Calu3 (cell line): ENCODE measurements at regions not wholly inside any gene's neighbourhood (a gene's known extent, or its start where the extent isn't known, plus 50 kb on each side); places are given as distances from the start of the nearest gene placed in this dataset.
"Not testable (repeated sequence)": the region's sequence is repeated elsewhere in the genome, so short reads cannot be mapped to it uniquely, and the experiment has no call there.

Experiments used
- BruUV-seq: library from RNA; stranded (reverse); fragments of 400-500 nt; replicated peaks from 2 replicates; lab custom pipeline; 2021; lab: Mats Ljungman, UMichigan
- CTCF ChIA-PET: fragments of 300-600 bp; sonication (Branson Sonifier 250); formaldehyde crosslinking; loops from one replicate; lab custom pipeline; 2022; ENCODE audit warnings: antibody characterized with exemption; lab: Charles Lee
- DNase-seq: peaks from one replicate; pipeline ENCODE4 v3.0.0; 2022
- H3K27ac Mint-ChIP-seq: one replicate; pipeline ENCODE4 v1.8.0; 2022; ENCODE audit warnings: mixed read lengths; ENCODE audit not compliant: unreplicated experiment
- H3K27me3 Mint-ChIP-seq: one replicate; pipeline ENCODE4 v1.8.0; 2022; ENCODE audit warnings: mixed read lengths; ENCODE audit not compliant: unreplicated experiment
- H3K36me3 Mint-ChIP-seq: one replicate; pipeline ENCODE4 v1.8.0; 2022; ENCODE audit warnings: mild to moderate bottlenecking, moderate library complexity, mixed read lengths; ENCODE audit not compliant: insufficient read depth, unreplicated experiment
- H3K4me1 Mint-ChIP-seq: one replicate; pipeline ENCODE4 v1.8.0; 2022; ENCODE audit warnings: mild to moderate bottlenecking, low read depth, mixed read lengths; ENCODE audit not compliant: unreplicated experiment
- H3K4me3 Mint-ChIP-seq: one replicate; pipeline ENCODE4 v1.8.0; 2022; ENCODE audit warnings: mild to moderate bottlenecking, low read depth, moderate library complexity, mixed read lengths; ENCODE audit not compliant: unreplicated experiment
- H3K9me3 Mint-ChIP-seq: one replicate; pipeline ENCODE4 v1.8.0; 2022; ENCODE audit warnings: low read depth, mixed read lengths; ENCODE audit not compliant: unreplicated experiment
- intact Hi-C: fragments of 100-400 bp; cut with micrococcal nuclease; formaldehyde crosslinking; loops from one replicate; pipeline ENCODE4 v1.10.0; 2022; ENCODE audit not compliant: unreplicated experiment
- TF ChIP-seq, protein P1 (sequence below): fragments of 200-600 bp; IDR thresholded peaks from one replicate; pipeline ENCODE4 v1.8.0; 2022; ENCODE audit warnings: antibody characterized with exemption; ENCODE audit not compliant: unreplicated experiment

DNA sequence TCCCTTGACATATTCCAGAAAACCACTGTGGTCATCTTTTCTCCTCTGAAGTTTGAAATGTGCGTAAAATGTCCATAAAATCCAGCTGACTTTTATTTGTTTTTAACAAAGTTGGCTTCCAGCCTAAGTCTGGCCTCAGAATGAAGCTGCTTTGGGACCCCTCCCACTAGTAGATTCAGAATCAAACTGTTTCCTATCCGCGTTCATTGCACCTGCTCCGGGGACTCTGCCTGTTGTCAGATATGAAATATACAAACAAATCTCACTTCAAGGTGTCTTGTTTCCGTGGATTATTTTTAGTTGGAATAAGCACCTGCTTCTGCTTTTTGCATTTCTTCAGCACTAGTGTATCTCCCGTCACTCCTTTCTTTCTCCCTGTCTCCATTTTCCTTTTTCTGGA is 115.7 kb upstream of the FHL2 start:
- no TSS peak for BruUV-seq
- H3K27me3 Mint-ChIP-seq = no peaks in the 10 kb centered on the region
- H3K4me3 Mint-ChIP-seq = no peak overlapping the region
- H3K27ac Mint-ChIP-seq = no peak overlapping the region
- H3K36me3 Mint-ChIP-seq = no peaks in the 10 kb centered on the region
- H3K9me3 Mint-ChIP-seq = no peaks in the 10 kb centered on the region
- DNase-seq = no peak
- TF ChIP-seq, protein P1, sequence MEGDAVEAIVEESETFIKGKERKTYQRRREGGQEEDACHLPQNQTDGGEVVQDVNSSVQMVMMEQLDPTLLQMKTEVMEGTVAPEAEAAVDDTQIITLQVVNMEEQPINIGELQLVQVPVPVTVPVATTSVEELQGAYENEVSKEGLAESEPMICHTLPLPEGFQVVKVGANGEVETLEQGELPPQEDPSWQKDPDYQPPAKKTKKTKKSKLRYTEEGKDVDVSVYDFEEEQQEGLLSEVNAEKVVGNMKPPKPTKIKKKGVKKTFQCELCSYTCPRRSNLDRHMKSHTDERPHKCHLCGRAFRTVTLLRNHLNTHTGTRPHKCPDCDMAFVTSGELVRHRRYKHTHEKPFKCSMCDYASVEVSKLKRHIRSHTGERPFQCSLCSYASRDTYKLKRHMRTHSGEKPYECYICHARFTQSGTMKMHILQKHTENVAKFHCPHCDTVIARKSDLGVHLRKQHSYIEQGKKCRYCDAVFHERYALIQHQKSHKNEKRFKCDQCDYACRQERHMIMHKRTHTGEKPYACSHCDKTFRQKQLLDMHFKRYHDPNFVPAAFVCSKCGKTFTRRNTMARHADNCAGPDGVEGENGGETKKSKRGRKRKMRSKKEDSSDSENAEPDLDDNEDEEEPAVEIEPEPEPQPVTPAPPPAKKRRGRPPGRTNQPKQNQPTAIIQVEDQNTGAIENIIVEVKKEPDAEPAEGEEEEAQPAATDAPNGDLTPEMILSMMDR = no peak
- H3K4me1 Mint-ChIP-seq = peaks cover 8% of the 10 kb centered on the region
- intact Hi-C loops = no loop called here
- CTCF ChIA-PET = no interaction called here

DNA sequence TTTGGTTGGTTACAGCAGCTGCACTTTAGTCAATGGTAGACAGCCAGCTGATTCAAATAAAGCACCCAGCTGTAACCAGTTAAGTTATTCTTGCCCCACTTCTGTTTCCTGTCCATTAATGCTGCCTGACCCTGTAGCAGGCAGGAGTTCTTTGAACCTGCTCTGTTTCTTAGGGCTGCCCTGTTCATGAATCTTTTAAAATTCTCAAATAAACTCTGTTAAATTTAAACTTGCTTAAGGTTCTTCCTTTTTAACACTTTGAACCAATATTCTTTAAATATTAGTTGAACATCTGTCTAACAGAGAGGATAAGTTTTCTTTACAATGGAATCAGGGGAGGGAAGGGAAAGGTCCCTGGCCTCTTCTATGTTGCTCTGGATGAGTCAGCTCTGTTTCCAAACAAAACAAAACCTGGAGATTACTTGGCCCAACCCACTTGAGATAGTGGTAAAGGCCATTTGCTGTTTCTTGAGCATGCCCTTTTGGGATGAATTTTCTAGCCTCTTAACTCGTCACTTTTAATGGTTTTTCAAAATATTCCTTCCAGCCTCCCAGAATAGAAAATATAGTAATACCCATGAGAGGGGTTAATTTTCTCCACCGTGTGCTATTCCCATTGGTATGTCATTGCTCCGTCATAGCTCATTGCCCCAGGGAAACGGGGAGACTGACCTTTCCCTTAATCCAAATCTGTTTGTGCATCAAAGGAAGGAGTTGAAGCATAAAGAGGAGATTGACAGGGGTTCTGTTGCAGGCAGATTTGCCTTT is 112.1 kb upstream of the FHL2 start:
- Mint-ChIP-seq H3K4me1 (no peaks in the 10 kb centered on the region), H3K4me3 (no peak overlapping the region), H3K27me3 (no peaks in the 10 kb centered on the region), H3K9me3 (no peaks in the 10 kb centered on the region), H3K27ac (no peak overlapping the region), H3K36me3 (no peaks in the 10 kb centered on the region)
- peak; percentile 24 for DNase-seq
- CTCF ChIA-PET = interaction anchor here (0.8 kb wide), 1 partner anchor 10 kb away, joined by 3 read pairs; no protein-coding TSS in a partner anchor
- TF ChIP-seq, protein P1 = no peak
- BruUV-seq = no TSS peak
- intact Hi-C loops = no loop called here

DNA sequence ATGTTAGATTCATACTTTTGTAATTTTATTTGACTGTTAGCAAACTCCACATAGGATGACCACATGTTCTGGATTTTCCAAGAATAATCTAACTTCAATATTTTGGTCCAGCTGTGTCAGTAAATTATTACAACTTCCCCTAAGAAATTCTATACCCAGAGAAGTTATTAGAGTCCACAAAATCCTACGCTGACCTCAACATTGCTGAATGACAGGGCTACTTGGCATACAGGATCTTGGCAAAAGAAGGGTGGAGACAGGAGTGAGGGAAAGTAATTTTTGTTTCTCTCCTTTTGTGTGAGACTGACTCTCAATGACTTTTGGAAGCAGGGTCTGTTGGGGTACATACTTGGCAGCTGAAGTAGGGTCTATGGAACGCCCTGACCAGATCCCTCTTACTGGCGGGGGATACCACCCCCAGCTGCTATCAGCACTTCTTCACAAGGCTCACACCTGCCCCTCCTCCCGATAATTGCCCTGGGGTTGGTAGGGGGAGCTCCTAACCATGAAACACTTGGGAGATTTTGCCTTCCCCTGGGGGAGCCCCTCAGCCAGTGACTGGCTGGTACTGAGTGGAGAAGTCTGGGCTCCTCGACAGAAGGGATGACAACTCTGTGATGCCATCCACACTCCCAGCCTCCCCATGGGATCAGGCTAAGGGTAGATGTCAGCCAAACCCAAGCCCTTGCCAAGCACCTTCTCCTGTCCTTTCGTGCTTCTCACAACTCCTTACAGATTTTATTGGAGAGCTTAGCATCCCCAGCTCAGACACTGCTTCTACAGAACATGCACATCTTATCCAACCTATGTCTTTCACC is 110.6 kb upstream of the FHL2 start:
- Mint-ChIP-seq H3K4me3 (no peak overlapping the region), H3K36me3 (no peaks in the 10 kb centered on the region), H3K4me1 (no peaks in the 10 kb centered on the region), H3K27ac (no peak overlapping the region), H3K27me3 (no peaks in the 10 kb centered on the region), H3K9me3 (no peaks in the 10 kb centered on the region)
- TF ChIP-seq, protein P1 = no peak
- DNase-seq = no peak
- intact Hi-C loops = no loop called here
- BruUV-seq = no TSS peak
- CTCF ChIA-PET = interaction anchor here (0.6 to 0.7 kb wide), 2 partner anchors 12 to 129 kb away, joined by 3 read pairs; no protein-coding TSS in a partner anchor

DNA sequence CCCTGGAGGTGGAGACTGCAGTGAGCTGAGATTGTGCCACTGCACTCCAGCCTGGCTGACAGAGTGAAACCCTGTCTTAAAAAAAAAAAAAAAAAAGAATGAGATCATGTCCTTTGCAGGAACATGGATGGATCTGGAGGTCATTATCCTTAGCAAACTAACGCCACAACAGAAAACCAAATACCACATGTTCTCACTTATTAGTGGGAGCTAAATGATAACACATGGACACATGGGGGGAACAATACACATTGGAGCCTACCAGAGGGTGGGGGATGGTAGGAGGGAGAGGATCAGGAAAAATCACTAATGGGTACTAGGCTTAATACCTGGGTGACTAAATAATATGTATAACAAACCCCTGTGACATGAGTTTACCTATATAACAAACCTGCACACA is 108.0 kb upstream of the FHL2 start:
- CTCF ChIA-PET, H3K4me3 Mint-ChIP-seq, H3K4me1 Mint-ChIP-seq, intact Hi-C loops, DNase-seq, H3K27ac Mint-ChIP-seq, H3K36me3 Mint-ChIP-seq, H3K27me3 Mint-ChIP-seq, BruUV-seq, H3K9me3 Mint-ChIP-seq: not testable (repeated sequence)
